Esophagus squamous epithelium (tissue), 5 donors: ENCODE measurements at regions not wholly inside any gene's neighbourhood (a gene's known extent, or its start where the extent isn't known, plus 50 kb on each side); places are given as distances from the start of the nearest gene placed in this dataset.

ENCODE experiments used
- DNase-seq: peaks from one replicate; lab custom pipeline; 2025; lab: John Stamatoyannopoulos, UW
- H3K27ac ChIP-seq, 4 donors: fragments of 200-600 bp; sonication (generic); one replicate each; pipeline ENCODE4 v1.5.1; 2016 to 2019; ENCODE audit warnings: mild to moderate bottlenecking in 1 of 4
- H3K27me3 ChIP-seq, 4 donors: fragments of 200-600 bp; sonication (generic); 1 replicate in 3 of 4; 2 replicates in 1 of 4; pipeline versions ENCODE4 v1.5.1 to v1.6.0; 2017 to 2021; ENCODE audit warnings: antibody characterized with exemption in 1 of 4
- H3K36me3 ChIP-seq, 3 donors: fragments of 200-600 bp; sonication (generic); one replicate each; pipeline ENCODE4 v1.5.1; 2016 to 2019
- H3K4me1 ChIP-seq, 3 donors: fragments of 200-600 bp; sonication (generic); one replicate each; pipeline ENCODE4 v1.5.1; 2017 to 2019
- H3K4me3 ChIP-seq, 4 donors: fragments of 200-600 bp; sonication (generic); 1 replicate in 3 of 4; 2 replicates in 1 of 4; pipeline ENCODE4 v1.5.1; 2016 to 2019; ENCODE audit warnings: mild to moderate bottlenecking in 2 of 4, moderate library complexity in 1 of 4
- H3K9me3 ChIP-seq, 3 donors: fragments of 200-600 bp; sonication (generic); one replicate each; pipeline ENCODE4 v1.5.1; 2016 to 2019
- POLR2A ChIP-seq, 4 donors: fragments of 450-650 bp; IDR thresholded peaks; one replicate each; pipeline ENCODE4 v1.6.1; 2017; ENCODE audit warnings: antibody characterized with exemption in 4 of 4, mild to moderate bottlenecking in 4 of 4, moderate library complexity in 3 of 4
- WGBS, 2 donors: methylation state at CpG; one replicate each; pipeline ENCODE4 v1.1.5; 2018; 5-methylcytosine and 5-hydroxymethylcytosine counted together
- intact Hi-C: fragments of 100-400 bp; cut with DNase I; formaldehyde crosslinking; loops from one replicate; pipeline ENCODE4 v1.15.0; 2022
- TF ChIP-seq, protein P1 (sequence below), 6 experiments: fragments of 450-650 bp in 4 of 6; fragments of 200-600 bp in 2 of 6; sonication (generic) in 2 of 6; IDR thresholded peaks; one replicate each; pipeline ENCODE4 v1.5.1; 2016 to 2019; ENCODE audit warnings: antibody characterized with exemption in 6 of 6, mild to moderate bottlenecking in 4 of 6, moderate library complexity in 4 of 6
- donor health status: DM: yes; HTN: yes; CAD: no.

GRCh38 chr6:14744212-14744556 is 501.7 kb upstream of the JARID2 start:
- H3K4me1 ChIP-seq = peaks cover 13 to 21% (median 16%) of the 10 kb centered on the region in 3 donors
- 47 to 61% methylated on average over 3 of the region's 3 CpGs for WGBS, 2 donors
- no peaks in the 10 kb centered on the region for H3K36me3 ChIP-seq
- peak overlapping the region; percentile 78 to 87 (median 84) for H3K27ac ChIP-seq
- intact Hi-C loops = no loop called here
- H3K4me3 ChIP-seq = no peak overlapping the region
- H3K9me3 ChIP-seq = no peaks in the 10 kb centered on the region
- TF ChIP-seq POLR2A (IDR thresholded peaks at IDR 0.05) = no peak
- TF ChIP-seq, protein P1, sequence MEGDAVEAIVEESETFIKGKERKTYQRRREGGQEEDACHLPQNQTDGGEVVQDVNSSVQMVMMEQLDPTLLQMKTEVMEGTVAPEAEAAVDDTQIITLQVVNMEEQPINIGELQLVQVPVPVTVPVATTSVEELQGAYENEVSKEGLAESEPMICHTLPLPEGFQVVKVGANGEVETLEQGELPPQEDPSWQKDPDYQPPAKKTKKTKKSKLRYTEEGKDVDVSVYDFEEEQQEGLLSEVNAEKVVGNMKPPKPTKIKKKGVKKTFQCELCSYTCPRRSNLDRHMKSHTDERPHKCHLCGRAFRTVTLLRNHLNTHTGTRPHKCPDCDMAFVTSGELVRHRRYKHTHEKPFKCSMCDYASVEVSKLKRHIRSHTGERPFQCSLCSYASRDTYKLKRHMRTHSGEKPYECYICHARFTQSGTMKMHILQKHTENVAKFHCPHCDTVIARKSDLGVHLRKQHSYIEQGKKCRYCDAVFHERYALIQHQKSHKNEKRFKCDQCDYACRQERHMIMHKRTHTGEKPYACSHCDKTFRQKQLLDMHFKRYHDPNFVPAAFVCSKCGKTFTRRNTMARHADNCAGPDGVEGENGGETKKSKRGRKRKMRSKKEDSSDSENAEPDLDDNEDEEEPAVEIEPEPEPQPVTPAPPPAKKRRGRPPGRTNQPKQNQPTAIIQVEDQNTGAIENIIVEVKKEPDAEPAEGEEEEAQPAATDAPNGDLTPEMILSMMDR (IDR thresholded peaks at IDR 0.05) = no peak
- no peak for DNase-seq
- no peaks in the 10 kb centered on the region for H3K27me3 ChIP-seq

GRCh38 chr6:14746139-14746837 is 499.6 kb upstream of the JARID2 start:
- Histone ChIP-seq H3K4me1 (peaks cover 13 to 21% (median 16%) of the 10 kb centered on the region in 3 donors), H3K9me3 (no peaks in the 10 kb centered on the region), H3K27ac (no peak overlapping the region), H3K36me3 (no peaks in the 10 kb centered on the region), H3K27me3 (no peaks in the 10 kb centered on the region), H3K4me3 (no peak overlapping the region)
- 78 to 90% methylated on average over 2 of the region's 2 CpGs for WGBS, 2 donors
- intact Hi-C loops = no loop called here
- TF ChIP-seq POLR2A (IDR thresholded peaks at IDR 0.05) = no peak
- TF ChIP-seq, protein P1 (IDR thresholded peaks at IDR 0.05) = no peak
- no peak for DNase-seq

GRCh38 chr6:14747881-14748520 is 497.9 kb upstream of the JARID2 start:
- no peak for DNase-seq
- no peak overlapping the region for H3K27ac ChIP-seq
- peaks cover 8 to 15% (median 12%) of the 10 kb centered on the region in 3 donors for H3K4me1 ChIP-seq
- H3K27me3 ChIP-seq = no peaks in the 10 kb centered on the region
- intact Hi-C loops = no loop called here
- H3K36me3 ChIP-seq = no peaks in the 10 kb centered on the region
- 62 to 75% methylated on average over 3 of the region's 3 CpGs for WGBS, 2 donors
- no peak overlapping the region for H3K4me3 ChIP-seq
- no peaks in the 10 kb centered on the region for H3K9me3 ChIP-seq
- TF ChIP-seq POLR2A (IDR thresholded peaks at IDR 0.05) = no peak
- TF ChIP-seq, protein P1 (IDR thresholded peaks at IDR 0.05) = no peak

- intact Hi-C loops = no loop called here
Measured at GRCh38 chr6:14748679-14749078, 497.2 kb upstream of the JARID2 start.

More at GRCh38 chr6:14748679-14749078, 497.2 kb upstream of the JARID2 start:
- no peaks in the 10 kb centered on the region for H3K27me3 ChIP-seq
- no peaks in the 10 kb centered on the region for H3K9me3 ChIP-seq
- no peak for DNase-seq
- H3K36me3 ChIP-seq = no peaks in the 10 kb centered on the region
- WGBS, 2 donors = 64 to 69% methylated on average over 4 of the region's 4 CpGs
- H3K4me1 ChIP-seq = peaks cover 1 to 8% (median 7%) of the 10 kb centered on the region in 3 donors
- H3K27ac ChIP-seq = no peak overlapping the region
- no peak overlapping the region for H3K4me3 ChIP-seq
- TF ChIP-seq POLR2A (IDR thresholded peaks at IDR 0.05) = no peak
- TF ChIP-seq, protein P1 (IDR thresholded peaks at IDR 0.05) = no peak
